ENCODE measurements at regions not wholly inside any gene's neighbourhood (a gene's known extent, or its start where the extent isn't known, plus 50 kb on each side); places are given as distances from the start of the nearest gene placed in this dataset.

DNA sequence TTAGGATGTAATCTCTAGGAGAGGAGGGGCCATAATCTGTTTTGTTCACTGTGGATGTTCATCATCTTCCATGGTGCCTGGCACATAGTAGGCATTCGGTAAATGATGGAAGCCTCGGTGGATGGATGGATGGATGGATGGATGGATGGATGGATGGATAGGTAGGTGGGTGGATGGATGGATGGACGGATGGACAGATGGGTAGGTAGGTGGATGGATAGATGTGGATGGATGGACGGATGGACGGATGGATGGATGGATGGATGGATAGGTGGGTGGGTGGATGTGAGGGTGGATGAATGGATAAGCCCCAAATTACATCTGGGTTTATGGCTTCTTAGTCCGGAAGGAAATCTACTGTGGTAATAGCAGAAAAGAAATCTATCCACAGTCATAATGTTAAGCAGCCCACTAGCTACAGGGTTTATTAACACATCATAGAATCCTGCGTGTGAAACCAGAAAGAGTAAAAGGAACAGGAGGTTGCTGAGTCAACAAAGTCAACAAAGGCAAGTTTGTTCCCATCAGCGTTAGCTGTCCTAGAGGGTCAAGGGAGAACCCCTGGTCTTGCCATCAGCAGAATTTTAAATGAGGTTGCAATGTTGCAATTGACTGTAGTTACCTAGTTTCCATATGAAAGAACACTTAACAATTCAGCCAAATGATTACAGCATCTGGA, 82.8 kb downstream of the C11orf91 start:
- TF ChIP-seq, protein P1, sequence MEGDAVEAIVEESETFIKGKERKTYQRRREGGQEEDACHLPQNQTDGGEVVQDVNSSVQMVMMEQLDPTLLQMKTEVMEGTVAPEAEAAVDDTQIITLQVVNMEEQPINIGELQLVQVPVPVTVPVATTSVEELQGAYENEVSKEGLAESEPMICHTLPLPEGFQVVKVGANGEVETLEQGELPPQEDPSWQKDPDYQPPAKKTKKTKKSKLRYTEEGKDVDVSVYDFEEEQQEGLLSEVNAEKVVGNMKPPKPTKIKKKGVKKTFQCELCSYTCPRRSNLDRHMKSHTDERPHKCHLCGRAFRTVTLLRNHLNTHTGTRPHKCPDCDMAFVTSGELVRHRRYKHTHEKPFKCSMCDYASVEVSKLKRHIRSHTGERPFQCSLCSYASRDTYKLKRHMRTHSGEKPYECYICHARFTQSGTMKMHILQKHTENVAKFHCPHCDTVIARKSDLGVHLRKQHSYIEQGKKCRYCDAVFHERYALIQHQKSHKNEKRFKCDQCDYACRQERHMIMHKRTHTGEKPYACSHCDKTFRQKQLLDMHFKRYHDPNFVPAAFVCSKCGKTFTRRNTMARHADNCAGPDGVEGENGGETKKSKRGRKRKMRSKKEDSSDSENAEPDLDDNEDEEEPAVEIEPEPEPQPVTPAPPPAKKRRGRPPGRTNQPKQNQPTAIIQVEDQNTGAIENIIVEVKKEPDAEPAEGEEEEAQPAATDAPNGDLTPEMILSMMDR (IDR thresholded peaks at IDR 0.05), result no peak
- TF ChIP-seq POLR2A (IDR thresholded peaks at IDR 0.05), result no peak
